GM12878 (cell line): ENCODE measurements at regions not wholly inside any gene's neighbourhood (a gene's known extent, or its start where the extent isn't known, plus 50 kb on each side); places are given as distances from the start of the nearest gene placed in this dataset.

Experiments used
- ATAC-seq: fragments of 200-7000 bp; cut with Tn5 transposase; 3 replicates; pipeline ENCODE4 v1.9.1; 2020; ENCODE audit warnings: mild to moderate bottlenecking, moderate library complexity
- BruUV-seq: library from RNA; stranded (reverse); fragments of 400-500 nt; replicated peaks from 2 replicates; lab custom pipeline; 2021; lab: Mats Ljungman, UMichigan
- CTCF ChIA-PET: fragments of 300-600 bp; sonication (Branson Sonifier 250); formaldehyde crosslinking; extraction: SDS; loops from one replicate; lab custom pipeline; 2021; ENCODE audit warnings: inconsistent platforms; lab: Yijun Ruan, JAX
- POLR2A ChIA-PET: fragments of 350-600 bp; formaldehyde crosslinking; extraction: SDS; loops from one replicate; lab custom pipeline; 2021; ENCODE audit warnings: inconsistent platforms; lab: Charles Lee
- RAD21 ChIA-PET: fragments of 300-600 bp; sonication (Branson Sonifier 250); formaldehyde crosslinking; loops from one replicate; lab custom pipeline; 2023; ENCODE audit warnings: antibody characterized with exemption; ENCODE audit not compliant: unreplicated experiment; lab: Charles Lee
- SMC1A ChIA-PET: fragments of 300-600 bp; sonication (Branson Sonifier 250); formaldehyde crosslinking; loops from one replicate; lab custom pipeline; 2023; ENCODE audit not compliant: unreplicated experiment, uncharacterized antibody; lab: Charles Lee
- DNase-seq: peaks from one replicate; pipeline ENCODE4 v3.0.0-alpha.2; 2011; ENCODE audit warnings: low read depth, low spot score
- FAIRE-seq: peaks from 3 replicates; lab custom pipeline; 2011; peaks lifted over from hg19 to GRCh38; lab: Jason Lieb, UNC
- H2AFZ ChIP-seq: 2 replicates; pipeline ENCODE4 v1.6.0; 2011; ENCODE audit warnings: low read depth, low read length, control low read depth; ENCODE audit not compliant: control insufficient read depth
- H3K27ac ChIP-seq: 2 replicates; pipeline ENCODE4 v1.5.1; 2011; ENCODE audit warnings: control low read depth; ENCODE audit not compliant: control insufficient read depth, insufficient read depth
- H3K27me3 ChIP-seq, 2 experiments: replicated peaks in 1 of 2; 2 replicates each; pipeline versions ENCODE4 v1.6.0 to v1.6.1; 2011; ENCODE audit warnings: low read length in 1 of 2; ENCODE audit not compliant: control insufficient read depth in 2 of 2, insufficient read depth in 2 of 2
- H3K36me3 ChIP-seq, 2 experiments: 2 replicates each; pipeline ENCODE4 v1.5.1; 2011; ENCODE audit warnings: low read length in 1 of 2; ENCODE audit not compliant: control insufficient read depth in 2 of 2, insufficient read depth in 2 of 2
- H3K4me1 ChIP-seq: 2 replicates; pipeline ENCODE4 v1.6.1; 2011; ENCODE audit warnings: mild to moderate bottlenecking, low read length, moderate library complexity, mixed read lengths; ENCODE audit not compliant: control insufficient read depth, insufficient read depth
- H3K4me2 ChIP-seq: 2 replicates; pipeline ENCODE4 v1.6.0; 2011; ENCODE audit warnings: control low read depth; ENCODE audit not compliant: control insufficient read depth, insufficient read depth
- H3K4me3 ChIP-seq: fragments of 200-600 bp; sonication (generic); 2 replicates; pipeline ENCODE4 v1.5.1; 2016
- H3K79me2 ChIP-seq: 2 replicates; pipeline ENCODE4 v1.6.0; 2011; ENCODE audit warnings: low read length; ENCODE audit not compliant: control insufficient read depth, insufficient read depth
- H3K9ac ChIP-seq: 2 replicates; pipeline ENCODE4 v1.8.0; 2011; ENCODE audit warnings: low read length, control low read depth, mixed read lengths; ENCODE audit not compliant: control insufficient read depth, insufficient read depth
- H3K9me3 ChIP-seq: replicated peaks from 3 replicates; pipeline ENCODE4 v1.5.1; 2011; ENCODE audit warnings: mild to moderate bottlenecking, low read length; ENCODE audit not compliant: control insufficient read depth, insufficient read depth
- H4K20me1 ChIP-seq: 2 replicates; pipeline ENCODE4 v1.6.0; 2011; ENCODE audit not compliant: control insufficient read depth, insufficient read depth
- BCL11A ChIP-seq: IDR thresholded peaks from 2 replicates; pipeline ENCODE4 v1.6.1; 2011; ENCODE audit warnings: low read depth, low read length
- DPF2 ChIP-seq: fragments of 450-650 bp; IDR thresholded peaks from 2 replicates; pipeline ENCODE4 v1.6.1; 2017; ENCODE audit warnings: mild to moderate bottlenecking
- MEF2B ChIP-seq: fragments of 450-650 bp; IDR thresholded peaks from 2 replicates; pipeline ENCODE4 v1.6.1; 2018; ENCODE audit warnings: mild to moderate bottlenecking, moderate library complexity; ENCODE audit not compliant: partially characterized antibody, poor library complexity, severe bottlenecking
- SMAD5 ChIP-seq: IDR thresholded peaks from 2 replicates; pipeline ENCODE4 v1.6.1; 2016; ENCODE audit warnings: antibody characterized with exemption, low read depth
- SUPT20H ChIP-seq: IDR thresholded peaks from 2 replicates; pipeline ENCODE4 v1.6.1; 2011; ENCODE audit warnings: low read depth, mild to moderate bottlenecking, low read length, moderate library complexity, borderline replicate concordance; ENCODE audit not compliant: control insufficient read depth
- ZNF207 ChIP-seq: fragments of 450-650 bp; IDR thresholded peaks from 2 replicates; pipeline ENCODE4 v1.6.1; 2014; ENCODE audit warnings: antibody characterized with exemption, mild to moderate bottlenecking, borderline replicate concordance
- WGBS: methylation state at CpG from one replicate; pipeline ENCODE4 v1.1.6; 2016; ENCODE audit warnings: low lambda C conversion rate; ENCODE audit not compliant: insufficient replicate concordance, insufficient coverage; ENCODE audit errors: missing lambda C conversion rate; 5-methylcytosine and 5-hydroxymethylcytosine counted together
- in situ Hi-C: fragments of 300-500 bp; cut with MboI; formaldehyde crosslinking; loops from 9 replicates; pipeline ENCODE4 v1.14.3; 2018; ENCODE audit warnings: mixed read lengths
- intact Hi-C: fragments of 100-400 bp; cut with micrococcal nuclease; formaldehyde crosslinking; loops from one replicate; pipeline ENCODE4 v1.14.2; 2022; ENCODE audit not compliant: unreplicated experiment
- TF ChIP-seq, protein P1 (sequence below): fragments of 450-650 bp; IDR thresholded peaks from 2 replicates; pipeline ENCODE4 v1.6.1; 2017; ENCODE audit warnings: antibody characterized with exemption, mild to moderate bottlenecking, moderate library complexity
- TF ChIP-seq, protein P2 (sequence below): fragments of 450-650 bp; IDR thresholded peaks from 2 replicates; pipeline ENCODE4 v1.6.1; 2018; ENCODE audit warnings: mild to moderate bottlenecking, low read depth, moderate library complexity; ENCODE audit not compliant: partially characterized antibody

DNA sequence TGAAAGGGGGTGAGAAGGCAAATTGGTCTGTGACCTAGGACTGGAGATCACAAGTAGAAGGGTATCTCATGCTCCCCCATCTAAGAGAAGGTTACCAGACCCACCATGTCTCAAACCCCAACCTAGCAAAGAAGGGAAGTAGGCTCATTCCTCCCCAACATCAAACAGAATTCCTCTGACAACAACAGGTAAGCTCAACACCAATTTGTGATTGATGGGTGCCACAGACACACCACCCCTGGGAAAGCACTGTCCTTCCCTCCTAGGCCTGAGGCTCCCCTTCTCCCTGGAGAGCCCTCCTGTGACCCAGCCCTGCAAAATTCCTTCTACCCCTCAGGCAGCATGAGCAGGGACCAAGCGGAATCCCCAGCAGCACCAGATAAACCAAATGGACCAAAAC, 154.3 kb downstream of the BUD13 start:
- peaks cover 6% of the 10 kb centered on the region for H3K4me1 ChIP-seq
- ChIA-PET SMC1A (no interaction called here), CTCF (no interaction called here), POLR2A (no interaction called here)
- no peaks in the 10 kb centered on the region for H3K9me3 ChIP-seq
- no peak for ATAC-seq
- H3K36me3 ChIP-seq: no peaks in the 10 kb centered on the region
- in situ Hi-C loops (no loop called here), intact Hi-C loops (no loop called here)
- no peak overlapping the region for H2AFZ ChIP-seq
- H3K4me2 ChIP-seq: no peak overlapping the region
- TF ChIP-seq SUPT20H (no peak), ZNF207 (no peak), MEF2B (no peak)
- TF ChIP-seq, all 136 proteins: peak for 0
- FAIRE-seq (no peak), DNase-seq (no peak)
- no peak overlapping the region for H3K27ac ChIP-seq
- RAD21 ChIA-PET: no interaction called here
- BruUV-seq: no TSS peak
- H3K27me3 ChIP-seq: no peaks in the 10 kb centered on the region
- no peaks in the 10 kb centered on the region for H3K79me2 ChIP-seq
- H3K4me3 ChIP-seq: no peak overlapping the region
- 8% methylated on average over 1 of the region's 1 CpG for WGBS
- H4K20me1 ChIP-seq: no peaks in the 10 kb centered on the region
- no peak overlapping the region for H3K9ac ChIP-seq

DNA sequence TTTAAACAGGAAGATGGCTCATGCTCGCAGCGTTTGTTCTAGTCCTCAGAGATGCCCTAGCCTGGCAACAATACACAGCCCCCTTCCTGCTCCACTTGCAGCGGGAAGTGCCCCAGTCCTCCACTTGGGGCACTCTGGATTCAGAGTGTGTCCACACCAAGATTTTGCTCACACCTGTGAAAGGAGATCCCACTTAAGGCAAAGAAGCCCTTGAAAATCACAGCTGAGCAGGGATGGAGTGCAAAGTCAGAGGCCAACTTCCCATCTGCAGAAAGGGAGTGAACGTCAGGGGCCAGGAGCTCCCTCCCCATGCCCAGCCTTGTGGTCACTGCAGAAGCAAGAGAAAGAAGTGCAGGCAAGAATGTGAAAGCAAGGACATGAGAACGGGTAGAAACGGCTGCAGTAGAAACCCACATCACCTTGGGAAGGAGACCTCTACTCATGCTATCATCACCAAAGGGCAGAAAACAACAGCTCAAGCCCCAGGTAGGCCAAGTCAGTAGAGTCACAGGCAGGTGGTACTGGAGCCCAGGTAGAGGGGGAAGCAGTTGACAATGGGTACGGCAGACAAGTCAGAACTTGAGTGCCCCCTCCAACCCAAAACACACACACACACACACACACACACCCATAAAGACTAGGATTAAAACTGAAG, 157.4 kb downstream of the BUD13 start:
- in situ Hi-C loops (no loop called here), intact Hi-C loops (no loop called here)
- H3K4me1 ChIP-seq: peaks cover 6% of the 10 kb centered on the region
- POLR2A ChIA-PET: no interaction called here
- no peak overlapping the region for H3K4me3 ChIP-seq
- H3K36me3 ChIP-seq: no peaks in the 10 kb centered on the region
- H3K9ac ChIP-seq: no peak overlapping the region
- H4K20me1 ChIP-seq: no peaks in the 10 kb centered on the region
- 22% methylated on average over 7 of the region's 7 CpGs for whole genome bisulfite sequencing
- H3K9me3 ChIP-seq: no peaks in the 10 kb centered on the region
- SMC1A ChIA-PET: no interaction called here
- no peak overlapping the region for H3K27ac ChIP-seq
- H2AFZ ChIP-seq: no peak overlapping the region
- no peak overlapping the region for H3K4me2 ChIP-seq
- no peak for ATAC-seq
- RAD21 ChIA-PET: no interaction called here
- CTCF ChIA-PET: no interaction called here
- H3K27me3 ChIP-seq: no peaks in the 10 kb centered on the region
- DNase-seq: no peak
- no peak for FAIRE-seq
- H3K79me2 ChIP-seq: no peaks in the 10 kb centered on the region
- BruUV-seq: no TSS peak
- TF ChIP-seq, protein P1, sequence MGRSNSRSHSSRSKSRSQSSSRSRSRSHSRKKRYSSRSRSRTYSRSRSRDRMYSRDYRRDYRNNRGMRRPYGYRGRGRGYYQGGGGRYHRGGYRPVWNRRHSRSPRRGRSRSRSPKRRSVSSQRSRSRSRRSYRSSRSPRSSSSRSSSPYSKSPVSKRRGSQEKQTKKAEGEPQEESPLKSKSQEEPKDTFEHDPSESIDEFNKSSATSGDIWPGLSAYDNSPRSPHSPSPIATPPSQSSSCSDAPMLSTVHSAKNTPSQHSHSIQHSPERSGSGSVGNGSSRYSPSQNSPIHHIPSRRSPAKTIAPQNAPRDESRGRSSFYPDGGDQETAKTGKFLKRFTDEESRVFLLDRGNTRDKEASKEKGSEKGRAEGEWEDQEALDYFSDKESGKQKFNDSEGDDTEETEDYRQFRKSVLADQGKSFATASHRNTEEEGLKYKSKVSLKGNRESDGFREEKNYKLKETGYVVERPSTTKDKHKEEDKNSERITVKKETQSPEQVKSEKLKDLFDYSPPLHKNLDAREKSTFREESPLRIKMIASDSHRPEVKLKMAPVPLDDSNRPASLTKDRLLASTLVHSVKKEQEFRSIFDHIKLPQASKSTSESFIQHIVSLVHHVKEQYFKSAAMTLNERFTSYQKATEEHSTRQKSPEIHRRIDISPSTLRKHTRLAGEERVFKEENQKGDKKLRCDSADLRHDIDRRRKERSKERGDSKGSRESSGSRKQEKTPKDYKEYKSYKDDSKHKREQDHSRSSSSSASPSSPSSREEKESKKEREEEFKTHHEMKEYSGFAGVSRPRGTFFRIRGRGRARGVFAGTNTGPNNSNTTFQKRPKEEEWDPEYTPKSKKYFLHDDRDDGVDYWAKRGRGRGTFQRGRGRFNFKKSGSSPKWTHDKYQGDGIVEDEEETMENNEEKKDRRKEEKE: no peak
- TF ChIP-seq BCL11A (no peak), SMAD5 (no peak), DPF2 (no peak)
- TF ChIP-seq, protein P2, sequence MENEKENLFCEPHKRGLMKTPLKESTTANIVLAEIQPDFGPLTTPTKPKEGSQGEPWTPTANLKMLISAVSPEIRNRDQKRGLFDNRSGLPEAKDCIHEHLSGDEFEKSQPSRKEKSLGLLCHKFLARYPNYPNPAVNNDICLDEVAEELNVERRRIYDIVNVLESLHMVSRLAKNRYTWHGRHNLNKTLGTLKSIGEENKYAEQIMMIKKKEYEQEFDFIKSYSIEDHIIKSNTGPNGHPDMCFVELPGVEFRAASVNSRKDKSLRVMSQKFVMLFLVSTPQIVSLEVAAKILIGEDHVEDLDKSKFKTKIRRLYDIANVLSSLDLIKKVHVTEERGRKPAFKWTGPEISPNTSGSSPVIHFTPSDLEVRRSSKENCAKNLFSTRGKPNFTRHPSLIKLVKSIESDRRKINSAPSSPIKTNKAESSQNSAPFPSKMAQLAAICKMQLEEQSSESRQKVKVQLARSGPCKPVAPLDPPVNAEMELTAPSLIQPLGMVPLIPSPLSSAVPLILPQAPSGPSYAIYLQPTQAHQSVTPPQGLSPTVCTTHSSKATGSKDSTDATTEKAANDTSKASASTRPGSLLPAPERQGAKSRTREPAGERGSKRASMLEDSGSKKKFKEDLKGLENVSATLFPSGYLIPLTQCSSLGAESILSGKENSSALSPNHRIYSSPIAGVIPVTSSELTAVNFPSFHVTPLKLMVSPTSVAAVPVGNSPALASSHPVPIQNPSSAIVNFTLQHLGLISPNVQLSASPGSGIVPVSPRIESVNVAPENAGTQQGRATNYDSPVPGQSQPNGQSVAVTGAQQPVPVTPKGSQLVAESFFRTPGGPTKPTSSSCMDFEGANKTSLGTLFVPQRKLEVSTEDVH: no peak
